ENCODE measurements at regions not wholly inside any gene's neighbourhood (a gene's known extent, or its start where the extent isn't known, plus 50 kb on each side); places are given as distances from the start of the nearest gene placed in this dataset.
"Not testable (repeated sequence)": the region's sequence is repeated elsewhere in the genome, so short reads cannot be mapped to it uniquely, and the experiment has no call there.

DNA sequence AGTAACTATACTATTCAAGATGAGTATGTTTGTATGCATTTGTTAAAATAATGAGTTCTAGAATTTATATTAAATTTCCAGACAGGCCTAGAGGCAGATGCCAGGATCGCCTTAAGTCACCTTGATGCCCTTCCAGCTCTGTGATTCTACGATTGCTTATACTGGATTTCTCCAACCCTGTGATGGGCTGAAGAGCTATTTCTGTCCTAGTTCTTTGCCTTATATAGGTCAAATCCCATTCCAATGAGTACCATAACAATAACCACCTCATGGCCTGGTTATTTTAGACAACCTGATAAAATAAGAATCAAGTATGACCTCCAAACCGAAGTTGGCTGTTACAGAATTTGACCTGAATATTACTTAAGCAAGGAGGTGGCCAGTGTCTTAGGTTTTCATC, 79.8 kb upstream of the BLID start:
- peak overlapping the region in 1 of 21 experiments; percentile 31 for H3K27ac ChIP-seq

DNA sequence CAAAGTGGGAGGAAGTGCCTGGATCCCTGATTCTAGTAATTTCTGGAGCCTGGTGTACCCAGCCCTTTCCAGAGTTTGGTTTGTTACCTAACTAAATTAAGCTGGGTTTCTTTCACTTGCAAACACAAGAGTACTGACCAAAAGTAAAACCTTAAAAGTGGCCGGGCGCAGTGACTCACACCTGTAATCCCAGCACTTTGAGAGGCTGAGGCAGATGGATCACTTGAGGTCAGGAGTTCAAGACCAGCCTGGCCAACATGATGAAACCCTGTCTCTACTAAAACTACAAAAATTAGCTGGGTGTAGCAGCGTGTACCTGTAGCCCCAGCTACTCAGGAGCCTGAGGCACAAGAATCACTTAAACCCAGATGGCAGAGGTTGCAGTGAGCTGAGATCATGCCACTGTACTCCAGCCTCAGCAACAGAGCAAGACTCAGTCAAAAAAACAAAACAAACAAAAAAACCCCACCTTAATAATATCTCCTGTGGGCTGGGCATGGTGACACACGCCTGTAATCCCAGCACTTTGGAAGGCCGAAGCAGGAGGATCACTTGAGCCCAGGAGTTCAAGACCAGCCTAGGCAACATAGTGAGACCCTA, 78.0 kb upstream of the BLID start:
- peak overlapping the region in 6 of 21 experiments; percentile 2 to 54 (median 34) for H3K27ac ChIP-seq
- not testable (repeated sequence) for H3K4me3 ChIP-seq

More for the DNA sequence above, 79.8 kb upstream of the BLID start:
- H3K4me3 ChIP-seq, result no peak overlapping the region

DNA sequence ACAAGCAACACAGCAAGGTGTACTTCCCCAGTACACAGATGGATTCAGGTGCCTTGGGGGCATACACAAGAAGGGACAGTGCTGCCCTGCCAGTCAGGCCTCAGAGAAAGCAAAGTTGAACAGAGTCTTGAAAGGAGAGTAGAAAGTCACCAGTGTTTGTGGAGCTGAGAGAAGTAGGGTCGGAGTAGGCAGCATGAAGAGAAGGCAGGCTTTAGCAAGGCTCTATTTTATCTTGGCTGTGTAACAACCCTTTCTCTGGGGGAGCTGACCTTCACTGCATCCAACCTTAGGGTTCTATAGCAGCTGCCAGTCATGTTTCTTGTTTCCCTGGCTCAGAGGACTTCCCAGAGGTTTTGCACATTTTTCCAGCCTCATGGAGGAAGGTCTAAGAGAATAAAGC, 77.4 kb upstream of the BLID start:
- H3K27ac ChIP-seq, result peak overlapping the region in 6 of 21 experiments; percentile 2 to 54 (median 34)
- no peak overlapping the region for H3K4me3 ChIP-seq

DNA sequence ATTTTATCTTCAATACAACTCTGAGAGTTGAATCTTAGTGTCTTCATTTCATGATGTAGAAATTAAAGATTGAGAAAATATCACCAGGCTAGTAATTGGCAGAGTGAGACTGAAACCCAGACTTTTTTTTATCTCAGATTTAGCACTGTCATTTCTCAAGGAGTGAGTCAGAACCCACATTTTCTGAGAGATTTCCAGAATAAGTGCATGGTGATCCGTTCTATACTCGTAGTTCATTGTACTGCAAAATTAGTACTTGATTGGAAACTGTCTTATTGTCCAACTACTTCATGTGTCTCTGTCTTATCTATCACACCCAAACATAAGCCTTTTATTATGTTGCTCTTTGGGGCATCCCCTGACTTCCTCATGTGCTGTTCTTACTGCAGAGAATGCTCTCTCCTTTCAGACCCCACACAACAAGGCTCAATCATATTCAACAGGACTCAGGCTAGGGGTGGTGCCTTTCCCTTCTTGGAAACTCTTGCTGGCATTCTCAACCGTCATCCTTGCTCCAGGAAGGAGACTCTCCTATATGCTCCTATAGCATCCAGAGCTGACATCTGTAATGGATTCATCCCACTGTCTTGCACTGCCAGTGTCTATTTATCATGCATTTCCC, 76.7 kb upstream of the BLID start:
- Histone ChIP-seq H3K27ac (peak overlapping the region in 3 of 21 experiments; percentile 2 to 47 (median 23)), H3K4me3 (no peak overlapping the region)

DNA sequence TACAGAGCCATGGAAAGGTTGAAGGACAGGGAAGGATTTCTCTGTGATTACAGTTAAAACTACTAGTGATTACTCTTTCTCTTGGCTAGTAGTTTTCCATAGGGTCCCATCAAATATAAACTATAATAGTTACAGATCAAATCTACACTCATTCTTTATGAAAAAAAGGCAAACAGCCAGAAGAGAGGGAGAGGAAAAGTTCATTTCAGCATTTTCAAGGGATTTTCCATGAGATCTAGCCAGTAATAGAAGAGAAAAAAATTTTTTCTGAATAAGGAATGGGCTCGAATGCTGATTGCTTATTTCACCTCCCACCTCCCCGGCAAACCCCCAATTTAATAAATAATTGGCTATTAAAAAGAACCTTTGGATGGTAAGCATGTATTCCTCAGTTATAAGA, 74.8 kb upstream of the BLID start:
- Histone ChIP-seq H3K4me3 (no peak overlapping the region), H3K27ac (peak overlapping the region in 1 of 21 experiments; percentile 9)

DNA sequence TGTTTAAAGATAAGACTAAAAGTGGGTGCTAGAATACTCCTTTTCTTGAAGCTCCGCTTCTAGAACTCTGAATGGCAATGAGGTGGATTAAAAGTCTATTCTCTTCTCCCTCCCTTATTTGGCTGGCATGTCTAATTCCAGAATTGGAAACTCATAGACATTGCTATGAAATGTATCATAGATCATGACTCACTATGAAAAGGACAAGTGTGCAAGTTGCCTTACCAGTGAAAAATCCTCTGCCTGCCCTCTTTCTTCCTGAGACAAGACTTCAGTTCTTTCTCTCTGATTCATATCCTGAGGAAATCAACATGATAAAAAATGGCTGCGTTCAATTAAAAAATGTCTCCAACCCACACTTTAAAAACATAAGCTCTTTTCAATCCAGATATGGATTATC, 73.2 kb upstream of the BLID start:
- Histone ChIP-seq H3K27ac (peak overlapping the region in 9 of 21 experiments; percentile 8 to 68 (median 44)), H3K4me3 (no peak overlapping the region)

DNA sequence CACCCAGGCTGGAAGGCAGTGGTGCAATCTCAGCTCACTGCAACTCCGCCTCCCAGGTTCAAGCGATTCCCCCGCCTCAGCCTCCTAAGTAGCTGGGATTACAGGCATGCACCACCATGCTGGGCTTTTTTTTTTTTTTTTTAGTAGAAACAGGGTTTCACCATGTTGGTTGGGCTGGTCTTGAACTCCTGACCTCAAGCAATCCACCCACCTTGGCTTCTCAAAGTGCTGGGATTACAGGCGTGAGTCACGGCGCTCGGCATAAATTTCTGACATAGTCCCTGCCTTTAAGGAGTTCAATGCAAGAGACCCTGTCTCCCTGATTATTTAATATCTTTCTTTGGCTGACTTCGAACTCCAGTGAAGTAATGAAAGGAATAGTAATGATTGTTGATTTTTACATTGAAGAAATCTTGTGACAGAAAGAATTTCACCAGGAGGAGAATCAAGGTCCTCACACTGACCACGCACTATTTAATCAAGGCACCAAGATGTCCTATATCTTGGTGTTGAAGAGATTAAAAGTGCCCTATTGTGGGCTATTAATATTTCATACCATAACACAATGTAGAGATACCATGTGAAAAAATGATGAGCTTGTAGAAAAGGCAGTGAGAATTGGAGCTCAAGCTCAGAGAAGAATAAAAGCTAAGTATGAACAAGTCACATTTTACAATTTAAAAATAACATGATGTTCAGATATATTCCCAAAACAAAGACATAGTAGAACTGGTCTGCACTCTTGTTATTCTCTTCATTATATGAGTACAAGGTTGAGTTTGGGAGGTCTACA, 71.6 kb upstream of the BLID start:
- Histone ChIP-seq H3K27ac (peak overlapping the region in 2 of 21 experiments; percentile 33 to 59), H3K4me3 (no peak overlapping the region)

DNA sequence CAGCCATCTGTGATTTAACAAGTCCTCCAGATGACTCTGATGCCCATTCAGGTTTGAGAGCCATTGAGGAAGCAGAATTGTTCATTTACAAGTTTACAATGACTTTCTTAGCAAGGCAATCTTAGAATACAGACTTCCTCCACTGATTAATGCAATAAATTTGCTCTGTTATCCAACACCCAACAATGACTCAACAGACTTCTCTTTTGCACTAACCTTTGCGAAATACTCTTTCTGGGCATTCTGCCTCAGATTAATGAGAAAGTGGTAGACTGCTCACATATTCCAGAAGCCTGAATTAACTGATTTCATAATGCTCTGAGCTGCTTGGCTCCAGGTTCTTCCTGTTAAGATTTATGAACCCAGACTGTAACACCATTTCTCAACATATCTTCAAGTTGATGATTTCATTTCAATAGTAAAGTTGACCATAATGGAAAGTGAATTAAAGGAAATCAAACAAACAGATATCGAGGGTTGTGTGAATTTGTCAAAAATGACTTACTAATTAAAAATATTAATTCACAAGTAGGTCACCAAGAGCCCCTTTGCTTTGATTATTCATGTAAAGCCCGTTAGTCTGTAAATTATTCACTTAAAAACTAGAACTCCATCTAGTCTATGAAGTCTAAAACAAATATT, 70.5 kb upstream of the BLID start:
- no peak overlapping the region for H3K4me3 ChIP-seq
- peak overlapping the region in 1 of 21 experiments; percentile 7 for H3K27ac ChIP-seq

DNA sequence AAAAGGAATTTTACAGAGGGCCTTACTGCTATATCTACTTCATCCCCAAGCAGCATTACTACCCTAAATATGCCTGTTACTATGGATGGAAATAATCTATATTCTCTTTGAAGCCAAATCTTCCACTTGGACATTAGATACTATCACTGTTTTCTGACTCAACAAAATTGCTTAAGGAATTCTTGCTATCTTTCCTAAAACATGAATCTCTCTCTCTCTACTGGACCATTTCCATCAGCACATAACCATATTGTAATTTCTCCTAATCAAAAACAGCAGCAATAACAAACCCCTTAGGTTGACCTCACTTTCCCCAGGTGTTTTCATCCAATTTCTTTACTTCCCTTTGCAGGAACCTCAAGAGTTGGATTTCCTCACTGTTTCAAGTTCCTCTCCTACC, 67.9 kb upstream of the BLID start:
- Histone ChIP-seq H3K4me3 (no peak overlapping the region), H3K27ac (no peak overlapping the region)

DNA sequence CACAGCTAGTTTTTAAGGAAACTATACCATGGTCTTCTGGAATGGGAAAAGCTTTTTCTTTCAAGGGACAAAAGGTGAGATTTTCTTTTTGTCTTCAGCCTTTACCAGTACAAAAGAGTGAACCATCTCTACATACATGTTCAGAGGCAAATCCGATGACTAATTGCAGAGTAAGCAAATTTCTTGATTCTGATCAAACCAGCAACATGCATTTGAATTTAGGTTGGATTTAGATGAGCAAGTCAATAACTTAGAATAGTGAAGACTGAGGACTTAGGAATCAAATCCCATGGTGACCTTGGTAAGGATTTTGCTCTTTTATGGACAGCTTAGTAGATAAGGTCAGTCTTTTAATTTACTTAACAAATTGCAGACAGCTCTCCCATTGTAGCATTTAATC, 65.9 kb upstream of the BLID start:
- no peak overlapping the region for H3K4me3 ChIP-seq
- H3K27ac ChIP-seq, result no peak overlapping the region

DNA sequence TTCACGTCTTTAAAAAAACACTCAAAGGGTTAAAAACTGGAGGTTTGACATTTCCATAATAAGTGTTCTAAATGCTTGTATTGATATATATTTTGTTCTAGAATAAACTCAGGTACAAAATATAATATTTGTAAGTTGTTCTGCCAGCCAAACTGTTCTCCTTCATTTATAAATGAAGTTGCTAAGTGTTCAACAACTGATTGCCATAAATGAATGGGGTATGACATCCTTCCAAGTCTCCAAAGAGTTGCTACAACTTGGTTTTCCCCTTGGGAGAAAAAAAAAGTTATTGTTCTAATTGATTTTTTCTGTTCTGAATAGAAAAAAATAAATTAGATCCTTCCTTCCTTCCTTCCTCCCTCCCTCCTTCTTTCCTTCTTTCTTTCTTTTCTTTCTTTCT, 65.4 kb upstream of the BLID start:
- Histone ChIP-seq H3K27ac (peak overlapping the region in 1 of 21 experiments; percentile 8), H3K4me3 (no peak overlapping the region)

DNA sequence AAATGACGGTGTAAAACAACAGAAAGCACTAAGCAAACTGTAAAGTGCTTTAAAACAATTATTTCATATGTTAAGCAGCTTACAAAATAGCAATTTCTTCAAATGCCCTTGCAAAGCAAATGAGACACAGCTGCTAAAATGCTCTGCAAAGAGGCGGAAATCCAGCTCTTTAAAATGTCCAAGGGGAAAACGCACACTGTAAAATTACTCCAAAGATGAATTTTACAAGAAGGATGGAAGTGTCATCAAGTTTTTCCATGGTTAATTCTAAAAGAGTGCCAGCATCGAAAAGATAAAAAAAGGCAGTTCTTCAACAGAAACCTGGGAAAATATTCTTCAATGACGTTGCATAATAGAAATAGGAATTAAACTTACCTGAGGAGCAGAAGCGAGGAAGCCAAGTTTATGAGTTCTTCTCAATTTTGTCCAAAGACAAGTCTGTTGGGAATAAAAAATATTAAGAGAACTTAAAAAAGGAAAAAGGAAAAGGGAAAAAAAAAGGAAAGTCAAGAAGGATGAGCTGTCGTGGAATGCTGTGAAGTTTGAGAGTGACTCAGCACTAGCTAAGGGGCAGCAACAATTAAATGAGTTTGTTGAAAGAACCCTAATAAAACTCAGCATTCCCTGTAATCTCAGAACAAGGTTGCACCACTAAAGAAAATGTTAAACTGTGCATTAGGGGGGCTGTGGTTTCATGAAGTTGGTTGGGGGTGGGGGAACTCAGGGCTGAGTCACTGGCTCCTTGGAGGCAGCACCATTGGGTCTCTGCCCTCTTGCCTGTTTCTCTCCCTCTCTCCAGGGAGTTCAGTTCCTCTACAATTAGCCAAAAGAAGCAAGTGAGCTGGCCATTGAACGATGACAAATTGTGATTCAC, 64.2 kb upstream of the BLID start:
- H3K27ac ChIP-seq, result peak overlapping the region in 6 of 21 experiments; percentile 6 to 54 (median 24)
- H3K4me3 ChIP-seq, result no peak overlapping the region

DNA sequence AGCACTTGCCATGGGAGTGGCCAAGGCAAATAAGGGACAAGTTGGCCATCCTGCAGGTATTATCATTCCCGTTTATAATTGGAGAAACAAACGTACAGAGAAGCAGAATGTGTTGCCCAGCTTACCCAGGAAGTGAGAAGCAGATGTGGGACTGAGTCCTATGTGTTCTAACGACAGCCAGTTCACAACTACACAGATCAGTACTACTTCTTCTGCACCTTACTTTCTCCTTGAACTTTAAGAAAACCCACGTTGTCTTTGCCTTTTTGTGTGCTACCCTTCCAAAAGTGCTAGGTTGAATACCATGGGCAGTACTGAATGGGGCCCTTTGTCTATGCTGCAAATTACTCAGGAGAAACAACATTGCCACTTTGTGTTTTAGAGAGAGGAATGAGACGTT, 62.8 kb upstream of the BLID start:
- peak overlapping the region in 2 of 21 experiments; percentile 26 to 54 for H3K27ac ChIP-seq
- H3K4me3 ChIP-seq, result no peak overlapping the region

DNA sequence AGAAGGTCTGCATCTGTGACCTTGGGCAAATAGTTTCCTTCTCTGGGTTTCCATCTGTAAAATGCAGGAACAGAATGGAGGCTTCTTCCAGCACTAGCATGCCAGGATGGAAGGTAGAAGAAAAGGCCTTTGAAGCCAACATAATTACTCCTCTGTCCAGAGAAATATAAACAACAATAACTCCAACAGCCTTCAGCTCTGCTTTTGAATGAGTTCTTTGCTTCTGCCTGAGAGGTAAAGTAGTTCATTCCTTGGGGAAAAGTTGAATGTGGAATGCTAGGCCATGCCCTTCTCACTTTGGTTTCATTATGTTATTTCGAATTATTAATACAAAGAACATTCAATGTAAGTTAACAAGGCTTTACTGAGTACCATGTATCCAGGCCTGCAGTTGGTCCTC, 61.2 kb upstream of the BLID start:
- H3K4me3 ChIP-seq, result no peak overlapping the region
- no peak overlapping the region for H3K27ac ChIP-seq

DNA sequence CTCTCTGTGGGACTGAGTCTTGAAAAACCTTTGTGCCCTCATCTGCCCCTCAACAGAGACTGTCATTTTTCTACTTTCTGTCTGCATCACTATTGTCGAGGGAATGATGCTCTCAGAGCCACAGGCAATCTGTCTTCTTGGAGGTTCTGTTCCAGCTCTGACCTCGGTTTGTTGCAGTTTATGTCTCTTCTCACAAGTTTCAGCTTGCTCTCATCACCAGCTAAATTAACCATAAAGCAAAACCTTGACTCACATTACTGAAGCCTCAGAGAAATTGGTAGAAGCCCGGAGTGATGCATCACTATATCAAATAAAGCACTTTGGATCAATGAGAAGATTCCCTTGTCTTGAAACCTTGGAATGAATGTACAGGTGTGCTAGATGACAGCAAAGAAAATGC, 60.6 kb upstream of the BLID start:
- H3K27ac ChIP-seq, result no peak overlapping the region
- no peak overlapping the region for H3K4me3 ChIP-seq

DNA sequence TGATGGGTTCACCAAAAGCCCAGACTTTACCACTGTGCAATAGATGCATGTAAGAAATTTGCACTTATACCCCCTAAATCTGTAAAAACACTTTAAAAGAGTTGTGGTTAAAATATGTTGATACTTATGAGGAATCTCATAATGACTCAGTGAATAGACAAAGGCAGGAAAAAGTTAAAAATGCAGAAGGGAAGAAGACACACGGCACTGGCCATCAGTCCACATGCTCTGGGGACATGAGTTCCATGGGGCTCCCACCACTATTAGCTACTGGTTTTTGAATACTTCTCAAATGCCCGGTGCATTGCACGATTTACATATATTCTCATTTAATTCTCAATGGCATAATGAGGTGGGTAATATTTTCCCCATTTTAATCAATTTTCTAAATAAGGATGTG, 59.3 kb upstream of the BLID start:
- Histone ChIP-seq H3K27ac (no peak overlapping the region), H3K4me3 (no peak overlapping the region)

DNA sequence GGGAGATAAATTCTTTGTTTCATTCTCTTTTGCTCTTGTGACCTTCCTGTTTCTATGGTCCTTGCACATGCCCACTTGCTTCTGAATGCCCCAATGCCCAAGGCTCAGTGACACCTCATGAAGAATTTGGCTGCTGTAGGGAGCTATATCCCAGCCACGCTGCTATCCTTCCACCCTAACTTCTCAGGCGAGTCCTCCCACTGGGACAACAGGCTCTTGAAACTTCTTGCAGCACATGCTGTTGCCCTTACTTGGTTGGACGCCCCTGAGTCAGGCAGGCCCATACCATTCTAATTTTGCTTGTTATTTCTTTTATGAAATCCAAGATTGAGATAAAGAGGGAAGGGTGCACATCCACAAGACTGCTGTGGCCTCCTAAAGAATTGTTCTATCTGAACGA, 57.6 kb upstream of the BLID start:
- H3K4me3 ChIP-seq, result no peak overlapping the region
- no peak overlapping the region for H3K27ac ChIP-seq

DNA sequence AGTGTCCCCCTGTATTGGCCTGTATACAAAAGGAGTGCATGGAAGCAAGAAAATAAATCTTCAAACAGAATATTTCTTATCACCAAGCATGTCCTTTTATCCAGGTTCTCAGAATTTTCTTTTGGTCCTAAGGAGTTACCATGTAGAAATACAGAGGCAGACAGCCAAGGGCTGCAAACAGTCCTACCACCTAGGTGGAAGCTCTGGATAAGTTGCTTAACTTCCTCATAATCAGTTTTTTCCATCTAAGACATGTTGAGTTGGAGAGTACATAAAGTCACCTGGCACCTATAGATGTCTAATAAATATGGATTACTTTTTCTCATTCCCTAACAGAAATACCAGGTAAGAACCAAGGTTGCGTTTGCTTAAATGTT, 57.0 kb upstream of the BLID start:
- no peak overlapping the region for H3K27ac ChIP-seq

DNA sequence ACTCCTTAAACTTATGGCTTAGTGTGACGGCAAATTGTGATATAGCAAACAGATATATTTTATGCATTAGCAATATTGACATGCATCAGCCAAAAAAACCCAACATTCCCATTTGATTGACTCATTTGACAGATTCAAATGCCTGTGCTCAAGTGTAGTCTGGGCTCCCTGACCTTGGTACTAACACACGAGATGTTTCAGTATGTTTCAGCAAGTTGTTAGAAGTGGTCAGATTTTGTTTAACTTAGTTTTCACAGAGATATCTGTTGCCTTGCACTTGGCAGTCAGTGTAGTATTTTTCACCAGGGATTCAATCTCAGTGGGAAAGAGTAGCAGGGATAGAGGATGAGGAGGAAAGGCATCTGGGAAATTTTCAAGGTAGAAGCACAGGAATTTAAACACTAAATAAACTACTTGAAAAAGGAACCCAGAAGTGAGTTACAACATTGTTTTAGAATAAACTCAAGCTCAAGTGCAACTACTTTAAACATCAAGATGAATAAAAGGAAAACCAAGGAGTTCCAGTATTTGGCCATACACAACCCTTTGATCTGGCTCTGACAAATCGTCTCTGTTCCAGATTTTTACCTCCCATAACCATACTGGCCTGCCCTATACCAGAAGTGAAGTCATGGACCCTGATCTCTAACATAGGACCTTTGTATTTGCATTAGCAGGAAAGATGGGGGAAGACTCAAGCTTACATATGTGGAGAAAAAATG, 56.5 kb upstream of the BLID start:
- Histone ChIP-seq H3K4me3 (no peak overlapping the region), H3K27ac (no peak overlapping the region)

More for the DNA sequence above, 57.0 kb upstream of the BLID start:
- H3K4me3 ChIP-seq, result no peak overlapping the region

Measured in skin epidermis (tissue), 12 donors.